Breast epithelium (tissue), 3 donors: ENCODE measurements at regions not wholly inside any gene's neighbourhood (a gene's known extent, or its start where the extent isn't known, plus 50 kb on each side); places are given as distances from the start of the nearest gene placed in this dataset.

Source experiments
- POLR2A ChIP-seq: fragments of 450-650 bp; IDR thresholded peaks from one replicate; pipeline ENCODE4 v1.6.1; 2016; ENCODE audit warnings: antibody characterized with exemption, mild to moderate bottlenecking, moderate library complexity
- POLR2AphosphoS5 ChIP-seq, 3 donors: sonication (generic); formaldehyde crosslinking; IDR thresholded peaks; one replicate each; pipeline ENCODE4 v1.6.1; 2017; ENCODE audit warnings: antibody characterized with exemption in 3 of 3
- TF ChIP-seq, protein P1 (sequence below), 3 donors: fragments of 450-650 bp; IDR thresholded peaks; one replicate each; pipeline ENCODE4 v1.5.1; 2016 to 2017; ENCODE audit warnings: antibody characterized with exemption in 3 of 3, mild to moderate bottlenecking in 3 of 3, moderate library complexity in 3 of 3

DNA sequence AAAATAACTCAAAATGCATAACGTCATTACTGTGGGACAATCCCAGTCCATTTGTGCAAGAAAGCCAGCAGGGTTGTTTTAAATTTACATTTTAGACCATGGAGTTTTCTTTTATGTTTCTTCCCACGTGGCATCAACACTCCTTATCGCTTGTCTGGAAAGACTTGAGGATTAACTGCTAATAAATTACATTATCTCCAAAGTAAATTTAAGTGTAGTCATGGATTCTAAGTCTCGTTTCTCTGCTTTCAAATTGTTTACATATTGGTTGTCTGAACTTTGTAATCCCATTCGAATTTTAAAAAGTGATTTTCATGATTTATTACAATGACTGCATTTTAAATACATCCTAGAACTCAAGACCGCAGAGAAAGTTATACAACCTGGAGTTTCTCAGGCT is 119.3 kb upstream of the ADAMTS5 start:
- TF ChIP-seq POLR2A (no peak), POLR2AphosphoS5 (IDR thresholded peaks at IDR 0.05) (no peak)
- TF ChIP-seq, protein P1, sequence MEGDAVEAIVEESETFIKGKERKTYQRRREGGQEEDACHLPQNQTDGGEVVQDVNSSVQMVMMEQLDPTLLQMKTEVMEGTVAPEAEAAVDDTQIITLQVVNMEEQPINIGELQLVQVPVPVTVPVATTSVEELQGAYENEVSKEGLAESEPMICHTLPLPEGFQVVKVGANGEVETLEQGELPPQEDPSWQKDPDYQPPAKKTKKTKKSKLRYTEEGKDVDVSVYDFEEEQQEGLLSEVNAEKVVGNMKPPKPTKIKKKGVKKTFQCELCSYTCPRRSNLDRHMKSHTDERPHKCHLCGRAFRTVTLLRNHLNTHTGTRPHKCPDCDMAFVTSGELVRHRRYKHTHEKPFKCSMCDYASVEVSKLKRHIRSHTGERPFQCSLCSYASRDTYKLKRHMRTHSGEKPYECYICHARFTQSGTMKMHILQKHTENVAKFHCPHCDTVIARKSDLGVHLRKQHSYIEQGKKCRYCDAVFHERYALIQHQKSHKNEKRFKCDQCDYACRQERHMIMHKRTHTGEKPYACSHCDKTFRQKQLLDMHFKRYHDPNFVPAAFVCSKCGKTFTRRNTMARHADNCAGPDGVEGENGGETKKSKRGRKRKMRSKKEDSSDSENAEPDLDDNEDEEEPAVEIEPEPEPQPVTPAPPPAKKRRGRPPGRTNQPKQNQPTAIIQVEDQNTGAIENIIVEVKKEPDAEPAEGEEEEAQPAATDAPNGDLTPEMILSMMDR (IDR thresholded peaks at IDR 0.05) = no peak
